ENCODE measurements at regions not wholly inside any gene's neighbourhood (a gene's known extent, or its start where the extent isn't known, plus 50 kb on each side); places are given as distances from the start of the nearest gene placed in this dataset.

DNA sequence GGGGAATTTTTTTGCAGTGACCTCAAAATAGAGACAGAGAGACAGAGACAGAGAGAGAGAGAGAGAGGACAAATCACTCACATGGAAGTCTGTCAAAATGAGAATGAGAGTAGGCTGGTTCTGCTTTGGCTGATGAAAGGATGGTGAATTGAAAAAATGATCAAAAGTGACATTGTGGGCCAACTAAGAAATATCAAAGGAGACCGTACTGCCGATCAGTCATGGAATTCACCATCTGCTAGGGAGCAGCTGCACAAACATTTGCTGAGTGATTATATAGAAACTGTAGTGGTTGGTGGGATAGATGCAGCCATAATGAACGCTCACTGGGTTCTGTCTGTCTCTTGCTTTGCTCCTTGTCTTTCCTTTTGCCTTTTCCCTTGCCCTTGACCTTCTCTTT lies 476.6 kb upstream of the SGCD start:
- Histone ChIP-seq H3K4me1 (replicated peaks in 1 of 2; ENCODE audit: control insufficient read depth in 2 of 2, insufficient read depth in 2 of 2, low read length in 2 of 2) (no peaks in the 10 kb centered on the region), H3K4me3 (no peak overlapping the region), H3K9ac (ENCODE audit: insufficient read depth in 1 of 2, low read depth in 2 of 2, low read length in 2 of 2) (no peak overlapping the region), H3K27me3 (ENCODE audit: control insufficient read depth in 2 of 2, insufficient read depth in 2 of 2, low read length in 2 of 2) (no peaks in the 10 kb centered on the region), H3K36me3 (ENCODE audit: control insufficient read depth, insufficient read depth, low read length) (no peaks in the 10 kb centered on the region), H3K9me3 (replicated peaks; ENCODE audit: control insufficient read depth, insufficient read depth, low read depth, low read length) (no peaks in the 10 kb centered on the region), H3K27ac (ENCODE audit: extremely low read depth, low read depth, low read length) (no peak overlapping the region), H3K79me2 (ENCODE audit: control insufficient read depth, insufficient read depth, low read length) (no peaks in the 10 kb centered on the region), H3K9me1 (ENCODE audit: control insufficient read depth, insufficient read depth, low read length) (no peaks in the 10 kb centered on the region), H4K20me1 (replicated peaks; ENCODE audit: control insufficient read depth, insufficient read depth, low read length) (no peaks in the 10 kb centered on the region), H2AFZ (ENCODE audit: low read depth, low read length) (no peak overlapping the region), H3K4me2 (ENCODE audit: insufficient read depth, low read length) (no peak overlapping the region)
- TF ChIP-seq GATAD2B (IDR thresholded peaks at IDR 0.05; ENCODE audit: borderline replicate concordance): no peak
- TF ChIP-seq TRIM24 (IDR thresholded peaks at IDR 0.05): no peak
- TF ChIP-seq NR3C1 (CRISPR knock-in tag; IDR thresholded peaks at IDR 0.05): no peak
- TF ChIP-seq CHD2 (IDR thresholded peaks at IDR 0.05; ENCODE audit: low read depth, low read length): no peak
- no peak for TF ChIP-seq NFE2L1 (tag; IDR thresholded peaks at IDR 0.05; ENCODE audit: borderline replicate concordance, low read depth)
- no peak for TF ChIP-seq ASH1L (IDR thresholded peaks at IDR 0.05; ENCODE audit: borderline replicate concordance, low read depth, partially characterized antibody)
- TF ChIP-seq ZNF511 (CRISPR knock-in tag; IDR thresholded peaks at IDR 0.05): no peak
- TF ChIP-seq HNRNPH1 (optimal IDR thresholded peaks at IDR 0.05; ENCODE audit: low read depth, low read length): no peak
- TF ChIP-seq ZNF184 (CRISPR knock-in tag; IDR thresholded peaks at IDR 0.05): no peak
- in situ Hi-C loops (cut with MboI): no loop called here
- CTCF ChIA-PET (ENCODE audit: low intra/inter-chr PET ratio): no interaction called here
- intact Hi-C loops (cut with micrococcal nuclease): no loop called here
- WGBS (ENCODE audit: insufficient coverage, low coverage, missing lambda C conversion rate): 3% methylated on average over 3 of the region's 3 CpGs
- no peak for ATAC-seq
- POLR2A ChIA-PET: no interaction called here
- FAIRE-seq: no peak
- no peak for DNase-seq (ENCODE audit: extremely low read depth in 1 of 4, low spot score in 3 of 4)
- no TSS peak for BruUV-seq (replicated peaks)
